ENCODE measurements at regions not wholly inside any gene's neighbourhood (a gene's known extent, or its start where the extent isn't known, plus 50 kb on each side); places are given as distances from the start of the nearest gene placed in this dataset.

DNA sequence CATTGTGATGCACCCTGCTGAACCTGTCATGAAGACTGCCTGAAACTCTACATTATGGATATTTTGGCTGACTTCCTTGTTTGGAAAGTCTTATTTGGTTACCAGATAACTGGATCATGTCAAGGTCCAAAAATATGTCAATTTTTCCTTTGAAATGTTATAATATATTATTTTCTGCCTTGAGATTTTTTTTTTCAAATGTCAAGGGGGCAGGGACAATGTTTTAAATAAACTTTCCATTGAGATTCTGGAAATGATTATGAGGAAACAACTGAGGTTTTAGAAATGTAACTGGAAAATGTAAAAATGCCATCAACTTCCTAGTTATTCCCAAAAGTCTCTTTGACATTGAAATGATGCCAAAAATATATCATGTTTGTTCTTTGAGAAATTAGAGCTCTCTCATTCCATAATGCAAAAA, 117.0 kb downstream of the RFC3 start:
- CTCF ChIA-PET, result interaction anchor here (0.7 to 5.5 kb wide), 3 partner anchors 16 to 1228 kb away, joined by 3 to 53 read pairs (median 31); no protein-coding TSS in a partner anchor
- Histone ChIP-seq H4K20me1 (replicated peaks; ENCODE audit: control insufficient read depth, extremely low read depth, insufficient read depth, low read length) (no peaks in the 10 kb centered on the region), H3K36me3 (ENCODE audit: control insufficient read depth in 2 of 2, extremely low read depth in 1 of 2, insufficient read depth in 2 of 2, low read length in 2 of 2) (no peaks in the 10 kb centered on the region), H3K9ac (replicated peaks; ENCODE audit: extremely low read depth, insufficient read depth, low read length) (no peak overlapping the region), H3K9me1 (replicated peaks; ENCODE audit: control insufficient read depth, extremely low read depth, insufficient read depth, low read length) (no peaks in the 10 kb centered on the region), H3K4me1 (ENCODE audit: control insufficient read depth, extremely low read depth, insufficient read depth, low read length) (no peaks in the 10 kb centered on the region), H3K4me2 (ENCODE audit: insufficient read depth, low read length) (no peak overlapping the region), H3K79me2 (ENCODE audit: control insufficient read depth, insufficient read depth, low read length) (no peaks in the 10 kb centered on the region), H3K9me3 (replicated peaks; ENCODE audit: control insufficient read depth, insufficient read depth, low read length) (no peaks in the 10 kb centered on the region), H3K4me3 (replicated peaks in 1 of 3; ENCODE audit: insufficient read depth in 1 of 3, low read depth in 1 of 3, low read length in 3 of 3) (no peak overlapping the region), H3K27ac (ENCODE audit: insufficient read depth, low read depth, low read length) (no peak overlapping the region), H3K27me3 (ENCODE audit: control insufficient read depth in 2 of 2, insufficient read depth in 2 of 2, low read length in 2 of 2) (no peaks in the 10 kb centered on the region), H2AFZ (ENCODE audit: low read depth, low read length) (no peak overlapping the region)
- DNase-seq (ENCODE audit: low read depth, low spot score), result no peak
- BruUV-seq (replicated peaks), result no TSS peak
- dilution Hi-C loops (cut with MboI; ENCODE audit: extremely low pct_ligation_motif_present, low sequenced_read_pairs) (no loop called here), intact Hi-C loops (cut with micrococcal nuclease) (loop anchor here (5.0 kb wide), 1 partner anchor 58 kb away; no protein-coding TSS in a partner anchor)
- no peak for FAIRE-seq
- TF ChIP-seq MYC (IDR thresholded peaks at IDR 0.05; ENCODE audit: low read depth, low read length), result no peak
- no peak for TF ChIP-seq GATA2 (IDR thresholded peaks at IDR 0.05; ENCODE audit: insufficient read depth, insufficient read length, low read depth, low read length)
- TF ChIP-seq, protein P1, sequence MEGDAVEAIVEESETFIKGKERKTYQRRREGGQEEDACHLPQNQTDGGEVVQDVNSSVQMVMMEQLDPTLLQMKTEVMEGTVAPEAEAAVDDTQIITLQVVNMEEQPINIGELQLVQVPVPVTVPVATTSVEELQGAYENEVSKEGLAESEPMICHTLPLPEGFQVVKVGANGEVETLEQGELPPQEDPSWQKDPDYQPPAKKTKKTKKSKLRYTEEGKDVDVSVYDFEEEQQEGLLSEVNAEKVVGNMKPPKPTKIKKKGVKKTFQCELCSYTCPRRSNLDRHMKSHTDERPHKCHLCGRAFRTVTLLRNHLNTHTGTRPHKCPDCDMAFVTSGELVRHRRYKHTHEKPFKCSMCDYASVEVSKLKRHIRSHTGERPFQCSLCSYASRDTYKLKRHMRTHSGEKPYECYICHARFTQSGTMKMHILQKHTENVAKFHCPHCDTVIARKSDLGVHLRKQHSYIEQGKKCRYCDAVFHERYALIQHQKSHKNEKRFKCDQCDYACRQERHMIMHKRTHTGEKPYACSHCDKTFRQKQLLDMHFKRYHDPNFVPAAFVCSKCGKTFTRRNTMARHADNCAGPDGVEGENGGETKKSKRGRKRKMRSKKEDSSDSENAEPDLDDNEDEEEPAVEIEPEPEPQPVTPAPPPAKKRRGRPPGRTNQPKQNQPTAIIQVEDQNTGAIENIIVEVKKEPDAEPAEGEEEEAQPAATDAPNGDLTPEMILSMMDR (IDR thresholded peaks at IDR 0.05; ENCODE audit: extremely low read depth in 1 of 2, insufficient read depth in 1 of 2, low read depth in 1 of 2, low read length in 2 of 2), result no peak
- TF ChIP-seq, protein P2, sequence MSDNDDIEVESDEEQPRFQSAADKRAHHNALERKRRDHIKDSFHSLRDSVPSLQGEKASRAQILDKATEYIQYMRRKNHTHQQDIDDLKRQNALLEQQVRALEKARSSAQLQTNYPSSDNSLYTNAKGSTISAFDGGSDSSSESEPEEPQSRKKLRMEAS (IDR thresholded peaks at IDR 0.05; ENCODE audit: insufficient read depth, insufficient read length), result no peak
- POLR2A ChIA-PET, result no interaction called here

DNA sequence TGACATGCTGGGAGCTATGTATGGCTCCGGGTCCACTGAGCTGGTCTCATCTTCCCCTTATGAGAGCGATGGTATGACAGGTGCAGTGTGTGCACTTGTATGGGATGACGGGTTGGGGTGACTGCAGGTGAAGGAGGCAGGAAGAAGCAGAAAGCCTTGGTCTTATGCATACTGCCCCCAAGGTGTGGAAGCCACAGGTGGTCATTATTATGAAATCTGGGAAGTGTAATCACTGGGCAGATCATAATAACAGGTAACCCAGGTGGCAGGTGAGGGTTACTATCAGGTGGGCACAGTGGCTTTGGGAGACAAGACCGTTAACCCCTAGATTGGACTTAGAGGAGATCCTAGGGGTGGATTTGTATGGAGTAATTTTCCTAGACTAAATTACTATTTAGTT, 118.0 kb downstream of the RFC3 start:
- dilution Hi-C loops (cut with MboI; ENCODE audit: extremely low pct_ligation_motif_present, low sequenced_read_pairs) (no loop called here), intact Hi-C loops (cut with micrococcal nuclease) (no loop called here)
- no peak for TF ChIP-seq POLR2A (IDR thresholded peaks at IDR 0.05; ENCODE audit: low read depth, low read length)
- no peaks in the 10 kb centered on the region for H3K36me3 ChIP-seq (ENCODE audit: control insufficient read depth in 2 of 2, extremely low read depth in 1 of 2, insufficient read depth in 2 of 2, low read length in 2 of 2)
- no peaks in the 10 kb centered on the region for H3K79me2 ChIP-seq (ENCODE audit: control insufficient read depth, insufficient read depth, low read length)
- no peaks in the 10 kb centered on the region for H4K20me1 ChIP-seq (replicated peaks; ENCODE audit: control insufficient read depth, extremely low read depth, insufficient read depth, low read length)
- no peaks in the 10 kb centered on the region for H3K9me1 ChIP-seq (replicated peaks; ENCODE audit: control insufficient read depth, extremely low read depth, insufficient read depth, low read length)
- H3K9me3 ChIP-seq (replicated peaks; ENCODE audit: control insufficient read depth, insufficient read depth, low read length), result no peaks in the 10 kb centered on the region
- no peak for FAIRE-seq
- H3K9ac ChIP-seq (replicated peaks; ENCODE audit: extremely low read depth, insufficient read depth, low read length), result no peak overlapping the region
- no TSS peak for BruUV-seq (replicated peaks)
- H3K4me1 ChIP-seq (ENCODE audit: control insufficient read depth, extremely low read depth, insufficient read depth, low read length), result no peaks in the 10 kb centered on the region
- H3K4me3 ChIP-seq (replicated peaks in 1 of 3; ENCODE audit: insufficient read depth in 1 of 3, low read depth in 1 of 3, low read length in 3 of 3), result no peak overlapping the region
- ChIA-PET CTCF (no interaction called here), POLR2A (no interaction called here)
- no peak overlapping the region for H3K4me2 ChIP-seq (ENCODE audit: insufficient read depth, low read length)
- no peak overlapping the region for H2AFZ ChIP-seq (ENCODE audit: low read depth, low read length)
- no peak for DNase-seq (ENCODE audit: low read depth, low spot score)
- H3K27ac ChIP-seq (ENCODE audit: insufficient read depth, low read depth, low read length), result no peak overlapping the region
- no peaks in the 10 kb centered on the region for H3K27me3 ChIP-seq (ENCODE audit: control insufficient read depth in 2 of 2, insufficient read depth in 2 of 2, low read length in 2 of 2)
